GM12873 (cell line): ENCODE measurements at regions not wholly inside any gene's neighbourhood (a gene's known extent, or its start where the extent isn't known, plus 50 kb on each side); places are given as distances from the start of the nearest gene placed in this dataset.

ENCODE experiments used
- CTCF ChIP-seq: IDR thresholded peaks from 2 replicates; pipeline ENCODE4 v1.5.1; 2012; ENCODE audit warnings: low read depth, mild to moderate bottlenecking, moderate library complexity, low read length, control low read depth; ENCODE audit not compliant: insufficient read depth; ENCODE audit errors: missing control alignments

- TF ChIP-seq CTCF = no peak
Measured at GRCh38 chr3:162729686-162730085, 1233.1 kb downstream of the OTOL1 start.

GRCh38 chr3:162738784-162739183 lies 1242.2 kb downstream of the OTOL1 start:
- TF ChIP-seq CTCF = no peak

- TF ChIP-seq CTCF = no peak
Measured at GRCh38 chr3:162740941-162741596, 1244.5 kb downstream of the OTOL1 start.

- no peak for TF ChIP-seq CTCF
Measured at GRCh38 chr3:162742159-162742717, 1245.6 kb downstream of the OTOL1 start.

GRCh38 chr3:162743091-162743490 lies 1246.5 kb downstream of the OTOL1 start:
- TF ChIP-seq CTCF = no peak

GRCh38 chr3:162760789-162761188 lies 1264.2 kb downstream of the OTOL1 start:
- no peak for TF ChIP-seq CTCF

- no peak for TF ChIP-seq CTCF
Measured at GRCh38 chr3:162764051-162764807, 1267.6 kb downstream of the OTOL1 start.
